ENCODE measurements at regions not wholly inside any gene's neighbourhood (a gene's known extent, or its start where the extent isn't known, plus 50 kb on each side); places are given as distances from the start of the nearest gene placed in this dataset.
A peak's percentile ranks its signal among the peaks of the same experiment; 100 is the strongest.

DNA sequence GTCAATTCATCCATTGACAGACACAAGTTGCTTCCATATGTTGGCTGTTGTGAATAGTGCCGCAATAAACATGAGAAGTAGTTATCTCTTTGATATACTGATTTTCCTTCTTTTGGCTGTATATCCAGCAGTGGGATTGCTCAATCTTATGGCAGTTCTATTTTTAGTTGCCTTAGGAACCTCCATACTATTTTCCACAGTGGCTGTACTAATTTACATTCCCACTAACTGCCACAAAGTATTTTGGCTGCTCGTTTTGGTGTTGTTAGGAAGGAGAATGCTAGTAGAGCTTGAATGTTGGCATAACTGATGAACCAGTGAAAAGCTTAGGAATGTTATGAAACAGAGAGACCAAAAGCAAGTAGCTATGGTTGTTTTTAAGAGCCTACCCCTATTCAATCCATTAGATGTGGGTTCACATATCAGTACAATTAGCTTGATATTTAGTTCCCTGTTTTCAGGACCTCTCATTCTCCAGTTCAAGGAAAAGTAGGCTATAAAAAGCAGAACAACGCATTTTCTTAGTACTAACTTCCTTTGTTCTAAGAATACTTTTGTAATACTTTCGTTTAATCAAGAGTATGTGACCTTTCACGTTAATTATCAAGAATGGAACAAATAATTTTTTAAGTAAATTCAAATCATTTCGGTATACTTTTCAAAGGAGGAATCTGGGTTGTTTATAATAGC lies 100.3 kb downstream of the FAS start:
- no peak overlapping the region for H3K27ac ChIP-seq (ENCODE audit: low read depth, low read length)
- no peaks in the 10 kb centered on the region for H3K4me1 ChIP-seq (ENCODE audit: control insufficient read depth in 2 of 2, insufficient read depth in 2 of 2, low read length in 2 of 2)
- ChIA-PET POLR2A (no interaction called here), CTCF (no interaction called here)
- H3K27ac Mint-ChIP-seq, result no peak overlapping the region
- peaks cover 0 to 20% (median 0%) of the 10 kb centered on the region in 5 donors for H3K27me3 Mint-ChIP-seq
- H3K9me3 ChIP-seq (ENCODE audit: control insufficient read depth in 2 of 3, low read length in 3 of 3), result no peaks in the 10 kb centered on the region
- H3K36me3 ChIP-seq (ENCODE audit: control insufficient read depth in 2 of 3, insufficient read depth in 3 of 3, low read length in 3 of 3), result no peaks in the 10 kb centered on the region
- H3K27me3 ChIP-seq (ENCODE audit: control insufficient read depth in 2 of 2, insufficient read depth in 2 of 2, low read length in 2 of 2), result no peaks in the 10 kb centered on the region
- H3K36me3 Mint-ChIP-seq, result no peaks in the 10 kb centered on the region
- H3K9me3 Mint-ChIP-seq, result no peaks in the 10 kb centered on the region
- no peak overlapping the region for H3K4me3 Mint-ChIP-seq
- DNase-seq, result no peak
- H3K4me1 Mint-ChIP-seq, result peaks cover 0 to 17% (median 0%) of the 10 kb centered on the region in 7 donors
- no peak for ATAC-seq
- intact Hi-C loops (cut with micrococcal nuclease), result no loop called here
- no peak overlapping the region for H3K4me3 ChIP-seq (ENCODE audit: low read length)

DNA sequence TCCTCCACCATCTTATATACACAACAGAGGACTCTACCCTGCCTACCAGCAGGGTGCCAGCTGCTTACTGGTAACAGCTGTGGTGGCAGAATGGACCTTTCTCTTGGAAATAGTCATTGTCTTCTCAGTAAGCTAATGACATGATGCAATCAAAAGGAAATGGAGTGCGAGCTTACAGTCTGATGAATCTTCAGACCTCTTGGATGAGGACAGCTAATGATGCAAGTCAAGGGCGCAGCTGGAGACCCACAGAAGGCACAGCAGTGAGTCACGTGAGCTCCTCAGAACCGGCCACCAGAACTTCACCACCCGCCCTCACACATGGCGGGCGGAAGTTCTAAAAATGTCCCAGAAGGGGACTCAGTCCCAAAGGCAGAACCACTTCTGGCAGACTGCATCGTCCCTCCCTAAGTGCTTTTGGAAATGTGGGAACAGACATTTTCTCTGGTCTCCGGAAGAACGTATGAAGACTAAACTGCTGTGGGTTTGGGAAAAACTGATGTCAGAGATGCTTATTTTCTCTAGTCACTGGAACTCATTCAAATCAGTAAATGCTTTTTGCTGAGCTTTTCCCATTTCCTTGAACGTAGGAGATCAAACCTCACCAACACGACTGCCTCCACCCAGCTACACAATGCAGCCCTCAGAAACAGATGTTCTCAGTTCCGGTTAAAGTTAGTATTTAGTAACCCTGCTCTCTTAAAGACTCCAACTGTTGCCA lies 96.4 kb downstream of the FAS start:
- Histone ChIP-seq H3K4me3 (ENCODE audit: low read length) (no peak overlapping the region), H3K36me3 (ENCODE audit: control insufficient read depth in 2 of 3, insufficient read depth in 3 of 3, low read length in 3 of 3) (no peaks in the 10 kb centered on the region), H3K4me1 (ENCODE audit: control insufficient read depth in 2 of 2, insufficient read depth in 2 of 2, low read length in 2 of 2) (peaks cover 6 to 9% of the 10 kb centered on the region in 2 donors), H3K27ac (ENCODE audit: low read depth, low read length) (no peak overlapping the region), H3K9me3 (ENCODE audit: control insufficient read depth in 2 of 3, low read length in 3 of 3) (no peaks in the 10 kb centered on the region), H3K27me3 (ENCODE audit: control insufficient read depth in 2 of 2, insufficient read depth in 2 of 2, low read length in 2 of 2) (no peaks in the 10 kb centered on the region)
- peaks cover 0 to 8% (median 0%) of the 10 kb centered on the region in 5 donors for H3K27me3 Mint-ChIP-seq
- POLR2A ChIA-PET, result interaction anchor here (0.6 kb wide), 1 partner anchor 735 kb away, joined by 3 read pairs; no protein-coding TSS in a partner anchor
- DNase-seq, result no peak
- H3K9me3 Mint-ChIP-seq, result no peaks in the 10 kb centered on the region
- CTCF ChIA-PET, result interaction anchor here (0.6 to 0.8 kb wide), 2 partner anchors 10 to 57 kb away, joined by 3 read pairs; no protein-coding TSS in a partner anchor
- peaks cover 0 to 15% (median 0%) of the 10 kb centered on the region in 7 donors for H3K4me1 Mint-ChIP-seq
- ATAC-seq, result peak; percentile 67
- peak overlapping the region in 1 of 9 donors; percentile 15 for H3K27ac Mint-ChIP-seq
- intact Hi-C loops (cut with micrococcal nuclease), result loop anchor here (10.0 kb wide), 3 partner anchors 262 to 502 kb away; partner anchors contain the start of genes IFIT5 (in 1 of the 2), LIPJ (in 1 of the 2) and RNLS (in 1 of the 2)
- H3K4me3 Mint-ChIP-seq, result peak overlapping the region in 1 of 10 donors; percentile 16
- no peaks in the 10 kb centered on the region for H3K36me3 Mint-ChIP-seq

DNA sequence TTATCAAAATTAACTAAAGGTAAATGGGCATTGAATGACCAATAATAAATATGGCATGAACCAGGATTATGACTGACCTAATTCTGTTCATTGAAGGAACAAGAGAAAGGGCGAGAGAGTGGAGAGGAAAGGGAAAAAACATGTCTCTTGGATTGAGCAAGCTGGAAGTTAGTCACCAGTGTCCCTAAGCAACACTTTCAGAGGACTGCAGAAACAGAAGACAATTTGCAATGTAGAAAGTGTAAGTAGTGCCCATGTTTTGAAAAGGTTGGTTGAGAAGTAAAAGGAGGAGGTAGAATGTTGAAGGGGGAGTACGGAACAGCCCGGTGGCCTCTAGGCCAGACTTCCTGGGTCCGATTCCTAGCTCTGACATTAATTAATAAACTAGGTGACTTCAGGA lies 94.6 kb downstream of the FAS start:
- no peaks in the 10 kb centered on the region for H3K9me3 ChIP-seq (ENCODE audit: control insufficient read depth in 2 of 3, low read length in 3 of 3)
- no peak overlapping the region for H3K4me3 ChIP-seq (ENCODE audit: low read length)
- ChIA-PET POLR2A (no interaction called here), CTCF (no interaction called here)
- no peak for ATAC-seq
- H3K27ac ChIP-seq (ENCODE audit: low read depth, low read length), result no peak overlapping the region
- peaks cover 0 to 2% (median 0%) of the 10 kb centered on the region in 5 donors for H3K27me3 Mint-ChIP-seq
- no peak overlapping the region for H3K27ac Mint-ChIP-seq
- no peaks in the 10 kb centered on the region for H3K27me3 ChIP-seq (ENCODE audit: control insufficient read depth in 2 of 2, insufficient read depth in 2 of 2, low read length in 2 of 2)
- H3K4me1 ChIP-seq (ENCODE audit: control insufficient read depth in 2 of 2, insufficient read depth in 2 of 2, low read length in 2 of 2), result peaks cover 6 to 9% of the 10 kb centered on the region in 2 donors
- peaks cover 0 to 27% (median 10%) of the 10 kb centered on the region in 7 donors for H3K4me1 Mint-ChIP-seq
- intact Hi-C loops (cut with micrococcal nuclease), result loop anchor here (2.0 to 10.0 kb wide), 6 partner anchors 52 to 500 kb away; partner anchors contain the start of genes IFIT5 (in 2 of the 2), FAS (in 1 of the 2), LIPJ (in 1 of the 2) and RNLS (in 1 of the 2)
- H3K36me3 Mint-ChIP-seq, result no peaks in the 10 kb centered on the region
- DNase-seq, result no peak
- no peaks in the 10 kb centered on the region for H3K36me3 ChIP-seq (ENCODE audit: control insufficient read depth in 2 of 3, insufficient read depth in 3 of 3, low read length in 3 of 3)
- H3K9me3 Mint-ChIP-seq, result no peaks in the 10 kb centered on the region
- no peak overlapping the region for H3K4me3 Mint-ChIP-seq

DNA sequence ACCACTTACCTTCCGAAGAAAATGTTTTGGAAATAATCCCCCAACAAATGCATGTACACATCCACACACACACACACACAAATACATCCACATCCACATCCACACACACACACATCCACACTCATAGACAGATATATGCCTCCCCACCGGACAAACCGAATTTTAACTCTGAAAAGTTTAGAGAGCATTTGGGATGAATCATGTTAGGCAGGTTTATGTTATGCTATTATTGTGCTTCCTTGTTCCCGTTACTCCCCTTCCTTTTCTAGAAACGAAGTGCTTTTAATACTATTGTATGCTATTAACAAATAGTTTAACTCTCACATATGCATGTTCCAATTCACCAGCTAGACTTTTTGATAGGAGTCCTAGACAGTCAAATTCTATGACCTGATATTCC lies 91.5 kb downstream of the FAS start:
- intact Hi-C loops (cut with micrococcal nuclease), result loop anchor here (5.0 to 10.0 kb wide), 5 partner anchors 125 to 620 kb away; partner anchors contain the start of genes CH25H (in 1 of the 2), IFIT5 (in 1 of the 2), KIF20B (in 1 of the 2) and LIPJ (in 1 of the 2)

DNA sequence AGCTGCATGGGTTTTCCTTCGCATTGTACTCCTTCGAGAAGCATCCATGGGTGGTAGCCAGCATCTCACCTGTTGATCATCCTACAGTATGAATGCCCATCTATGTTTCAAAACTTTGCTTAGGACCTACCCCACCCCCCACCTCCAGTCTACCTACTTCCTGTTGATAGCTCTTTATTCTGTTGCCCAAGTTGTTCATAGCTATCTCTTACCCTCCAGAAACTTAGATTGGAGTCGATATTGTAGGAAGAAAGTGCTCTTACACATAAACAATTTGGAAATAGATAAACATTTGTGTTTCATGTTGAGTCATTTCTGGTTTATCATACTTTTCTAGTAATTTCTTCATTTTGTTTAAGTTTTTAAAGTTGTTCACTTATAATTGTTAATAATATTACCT lies 90.1 kb downstream of the FAS start:
- Mint-ChIP-seq H3K27ac (peak overlapping the region in 1 of 9 donors; percentile 28), H3K27me3 (peaks cover 0 to 2% (median 0%) of the 10 kb centered on the region in 5 donors), H3K36me3 (peaks cover 0 to 3% (median 0%) of the 10 kb centered on the region in 5 donors), H3K4me1 (peaks cover 0 to 30% (median 13%) of the 10 kb centered on the region in 7 donors), H3K9me3 (no peaks in the 10 kb centered on the region), H3K4me3 (no peak overlapping the region)
- CTCF ChIA-PET, result interaction anchor here (0.6 to 1.2 kb wide), 2 partner anchors 10 to 11 kb away, joined by 3 to 4 read pairs; no protein-coding TSS in a partner anchor
- no peaks in the 10 kb centered on the region for H3K27me3 ChIP-seq (ENCODE audit: control insufficient read depth in 2 of 2, insufficient read depth in 2 of 2, low read length in 2 of 2)
- H3K36me3 ChIP-seq (ENCODE audit: control insufficient read depth in 2 of 3, insufficient read depth in 3 of 3, low read length in 3 of 3), result no peaks in the 10 kb centered on the region
- intact Hi-C loops (cut with micrococcal nuclease), result loop anchor here (5.0 to 10.0 kb wide), 5 partner anchors 127 to 622 kb away; partner anchors contain the start of genes CH25H (in 1 of the 2), IFIT5 (in 1 of the 2), KIF20B (in 1 of the 2) and LIPJ (in 1 of the 2)
- no peak overlapping the region for H3K4me3 ChIP-seq (ENCODE audit: low read length)
- ATAC-seq (no peak), DNase-seq (no peak)
- POLR2A ChIA-PET, result interaction anchor here (0.6 kb wide), 1 partner anchor 32 kb away, joined by 3 read pairs; no protein-coding TSS in a partner anchor
- no peak overlapping the region for H3K27ac ChIP-seq (ENCODE audit: low read depth, low read length)
- no peaks in the 10 kb centered on the region for H3K9me3 ChIP-seq (ENCODE audit: control insufficient read depth in 2 of 3, low read length in 3 of 3)
- peaks cover 6 to 9% of the 10 kb centered on the region in 2 donors for H3K4me1 ChIP-seq (ENCODE audit: control insufficient read depth in 2 of 2, insufficient read depth in 2 of 2, low read length in 2 of 2)

More for the DNA sequence above, 91.5 kb downstream of the FAS start:
- Histone ChIP-seq H3K4me1 (ENCODE audit: control insufficient read depth in 2 of 2, insufficient read depth in 2 of 2, low read length in 2 of 2) (peaks cover 6 to 9% of the 10 kb centered on the region in 2 donors), H3K9me3 (ENCODE audit: control insufficient read depth in 2 of 3, low read length in 3 of 3) (no peaks in the 10 kb centered on the region), H3K27ac (ENCODE audit: low read depth, low read length) (no peak overlapping the region), H3K27me3 (ENCODE audit: control insufficient read depth in 2 of 2, insufficient read depth in 2 of 2, low read length in 2 of 2) (no peaks in the 10 kb centered on the region), H3K4me3 (ENCODE audit: low read length) (no peak overlapping the region), H3K36me3 (ENCODE audit: control insufficient read depth in 2 of 3, insufficient read depth in 3 of 3, low read length in 3 of 3) (no peaks in the 10 kb centered on the region)
- DNase-seq, result no peak
- peaks cover 0 to 2% (median 0%) of the 10 kb centered on the region in 5 donors for H3K27me3 Mint-ChIP-seq
- no peak for ATAC-seq
- no peak overlapping the region for H3K27ac Mint-ChIP-seq
- POLR2A ChIA-PET, result no interaction called here
- CTCF ChIA-PET, result no interaction called here
- no peaks in the 10 kb centered on the region for H3K9me3 Mint-ChIP-seq
- H3K4me1 Mint-ChIP-seq, result peaks cover 0 to 30% (median 11%) of the 10 kb centered on the region in 7 donors
- peaks cover 0 to 3% (median 0%) of the 10 kb centered on the region in 5 donors for H3K36me3 Mint-ChIP-seq
- H3K4me3 Mint-ChIP-seq, result no peak overlapping the region

DNA sequence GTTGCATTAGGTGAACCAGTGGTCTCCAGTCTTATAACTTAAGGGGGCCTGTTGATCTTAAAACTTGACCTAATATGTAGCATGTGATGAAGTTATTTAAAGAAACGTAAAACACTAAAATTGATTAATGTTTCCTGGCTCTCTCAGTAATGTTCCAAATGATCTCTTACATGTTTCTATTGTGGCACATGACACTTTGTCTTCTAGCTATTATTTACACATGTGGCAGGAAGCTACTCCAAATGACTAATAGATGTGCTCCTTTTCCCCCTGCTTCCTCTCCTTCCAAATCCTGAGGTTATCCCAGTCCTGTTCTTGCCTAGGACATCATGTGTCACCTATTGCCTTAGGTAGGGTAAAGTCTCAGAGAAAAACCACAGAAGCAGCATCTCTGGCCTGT lies 89.4 kb downstream of the FAS start:
- Histone ChIP-seq H3K4me1 (ENCODE audit: control insufficient read depth in 2 of 2, insufficient read depth in 2 of 2, low read length in 2 of 2) (peaks cover 6 to 9% of the 10 kb centered on the region in 2 donors), H3K27ac (ENCODE audit: low read depth, low read length) (no peak overlapping the region), H3K36me3 (ENCODE audit: control insufficient read depth in 2 of 3, insufficient read depth in 3 of 3, low read length in 3 of 3) (no peaks in the 10 kb centered on the region), H3K9me3 (ENCODE audit: control insufficient read depth in 2 of 3, low read length in 3 of 3) (no peaks in the 10 kb centered on the region), H3K27me3 (ENCODE audit: control insufficient read depth in 2 of 2, insufficient read depth in 2 of 2, low read length in 2 of 2) (no peaks in the 10 kb centered on the region), H3K4me3 (ENCODE audit: low read length) (no peak overlapping the region)
- intact Hi-C loops (cut with micrococcal nuclease), result loop anchor here (5.0 to 10.0 kb wide), 5 partner anchors 127 to 622 kb away; partner anchors contain the start of genes CH25H (in 1 of the 2), IFIT5 (in 1 of the 2), KIF20B (in 1 of the 2) and LIPJ (in 1 of the 2)
- ChIA-PET POLR2A (no interaction called here), CTCF (interaction anchor here (1.2 kb wide), 1 partner anchor 10 kb away, joined by 4 read pairs; no protein-coding TSS in a partner anchor)
- Mint-ChIP-seq H3K4me1 (peaks cover 0 to 30% (median 13%) of the 10 kb centered on the region in 7 donors), H3K27me3 (peaks cover 0 to 2% (median 0%) of the 10 kb centered on the region in 5 donors), H3K9me3 (no peaks in the 10 kb centered on the region), H3K27ac (peak overlapping the region in 1 of 9 donors; percentile 59), H3K36me3 (peaks cover 0 to 3% (median 0%) of the 10 kb centered on the region in 5 donors), H3K4me3 (no peak overlapping the region)
- DNase-seq, result no peak
- no peak for ATAC-seq
